ENCODE measurements at regions not wholly inside any gene's neighbourhood (a gene's known extent, or its start where the extent isn't known, plus 50 kb on each side); places are given as distances from the start of the nearest gene placed in this dataset.

- TF ChIP-seq CTCF (conservative IDR thresholded peaks at IDR 0.05), result no peak
- no peak for TF ChIP-seq EZH2 (IDR thresholded peaks at IDR 0.05; ENCODE audit: low read depth)
Observed at GRCh38 chr7:96400518-96400917, 78.6 kb upstream of the SLC25A13 start.

Measured in PC-9 (cell line).